KMS-11 (cell line): ENCODE measurements at regions not wholly inside any gene's neighbourhood (a gene's known extent, or its start where the extent isn't known, plus 50 kb on each side); places are given as distances from the start of the nearest gene placed in this dataset.

Experiments used
- H2AFZ ChIP-seq: fragments of 200-600 bp; sonication (generic); 2 replicates; pipeline ENCODE4 v1.6.1; 2016; ENCODE audit warnings: antibody characterized with exemption, mixed run types, low read depth
- H3K27ac ChIP-seq: fragments of 200-600 bp; sonication (generic); 2 replicates; pipeline ENCODE4 v1.6.1; 2016; ENCODE audit warnings: mild to moderate bottlenecking, mixed run types
- H3K27me3 ChIP-seq: fragments of 200-600 bp; sonication (generic); 2 replicates; pipeline ENCODE4 v1.6.1; 2017; ENCODE audit warnings: mild to moderate bottlenecking, low read depth, mixed run types, moderate library complexity; ENCODE audit not compliant: insufficient read depth
- H3K36me3 ChIP-seq: fragments of 200-600 bp; sonication (generic); 2 replicates; pipeline ENCODE4 v1.6.1; 2017; ENCODE audit warnings: mild to moderate bottlenecking, mixed run types; ENCODE audit not compliant: insufficient read depth
- H3K4me1 ChIP-seq: fragments of 200-600 bp; sonication (generic); 2 replicates; pipeline ENCODE4 v1.6.1; 2016; ENCODE audit warnings: mild to moderate bottlenecking, low read depth, mixed run types; ENCODE audit not compliant: poor library complexity, severe bottlenecking
- H3K4me2 ChIP-seq: fragments of 200-600 bp; sonication (generic); 2 replicates; pipeline ENCODE4 v1.7.0; 2016; ENCODE audit warnings: mild to moderate bottlenecking, mixed run types
- H3K4me3 ChIP-seq: fragments of 200-600 bp; sonication (generic); IDR thresholded peaks from 2 replicates; pipeline ENCODE4 v1.6.1; 2017; ENCODE audit warnings: low read depth, low read length, mixed read lengths; ENCODE audit not compliant: insufficient read depth
- H3K79me2 ChIP-seq: fragments of 200-600 bp; sonication (generic); 2 replicates; pipeline ENCODE4 v1.6.1; 2016; ENCODE audit warnings: low read depth, mixed run types; ENCODE audit not compliant: insufficient read depth
- H3K9ac ChIP-seq: fragments of 200-600 bp; sonication (generic); 2 replicates; pipeline ENCODE4 v1.6.1; 2016; ENCODE audit warnings: mild to moderate bottlenecking, mixed run types
- H4K20me1 ChIP-seq: fragments of 200-600 bp; sonication (generic); 2 replicates; pipeline ENCODE4 v1.6.1; 2016; ENCODE audit warnings: mild to moderate bottlenecking, mixed run types; ENCODE audit not compliant: insufficient read depth
- CTCF ChIP-seq: fragments of 200-600 bp; sonication (generic); conservative IDR thresholded peaks from 2 replicates; pipeline ENCODE4 v1.6.1; 2017; ENCODE audit warnings: low read depth, mild to moderate bottlenecking, antibody characterized with exemption, low read length, moderate library complexity, mixed read lengths

- Histone ChIP-seq H4K20me1 (no peaks in the 10 kb centered on the region), H3K27me3 (peaks cover 41% of the 10 kb centered on the region), H3K9ac (no peak overlapping the region), H3K27ac (no peak overlapping the region), H3K79me2 (no peaks in the 10 kb centered on the region), H3K36me3 (no peaks in the 10 kb centered on the region), H2AFZ (no peak overlapping the region), H3K4me2 (no peak overlapping the region), H3K4me1 (peaks cover 10% of the 10 kb centered on the region), H3K4me3 (no peak overlapping the region)
- no peak for TF ChIP-seq CTCF
These were observed 167.2 kb upstream of the IRF2BP2 start for GRCh38 chr1:234776876-234777855.

GRCh38 chr1:234776256-234776875 is 166.4 kb upstream of the IRF2BP2 start:
- Histone ChIP-seq H3K4me3 (no peak overlapping the region), H3K36me3 (no peaks in the 10 kb centered on the region), H3K27ac (no peak overlapping the region), H3K4me1 (peaks cover 18% of the 10 kb centered on the region), H3K27me3 (peaks cover 39% of the 10 kb centered on the region), H3K4me2 (no peak overlapping the region), H2AFZ (no peak overlapping the region), H3K79me2 (no peaks in the 10 kb centered on the region), H3K9ac (no peak overlapping the region), H4K20me1 (no peaks in the 10 kb centered on the region)
- no peak for TF ChIP-seq CTCF

GRCh38 chr1:234775477-234776246 is 165.7 kb upstream of the IRF2BP2 start:
- Histone ChIP-seq H4K20me1 (no peaks in the 10 kb centered on the region), H3K4me2 (no peak overlapping the region), H3K36me3 (no peaks in the 10 kb centered on the region), H3K79me2 (no peaks in the 10 kb centered on the region), H3K9ac (no peak overlapping the region), H2AFZ (no peak overlapping the region), H3K27ac (no peak overlapping the region), H3K4me3 (no peak overlapping the region), H3K27me3 (peaks cover 38% of the 10 kb centered on the region), H3K4me1 (peaks cover 25% of the 10 kb centered on the region)
- TF ChIP-seq CTCF: no peak

- H3K36me3 ChIP-seq: no peaks in the 10 kb centered on the region
- H3K4me3 ChIP-seq: no peak overlapping the region
- peaks cover 32% of the 10 kb centered on the region for H3K27me3 ChIP-seq
- no peak overlapping the region for H3K9ac ChIP-seq
- H3K4me2 ChIP-seq: no peak overlapping the region
- TF ChIP-seq CTCF: no peak
- peaks cover 29% of the 10 kb centered on the region for H3K4me1 ChIP-seq
- H3K79me2 ChIP-seq: no peaks in the 10 kb centered on the region
- H2AFZ ChIP-seq: no peak overlapping the region
- no peak overlapping the region for H3K27ac ChIP-seq
- H4K20me1 ChIP-seq: no peaks in the 10 kb centered on the region
These were observed 165.0 kb upstream of the IRF2BP2 start for GRCh38 chr1:234774971-234775370.
